ENCODE measurements at regions not wholly inside any gene's neighbourhood (a gene's known extent, or its start where the extent isn't known, plus 50 kb on each side); places are given as distances from the start of the nearest gene placed in this dataset.

- TF ChIP-seq CTCF (IDR thresholded peaks at IDR 0.05; ENCODE audit: low read length) (no peak), EZH2 (IDR thresholded peaks at IDR 0.05; ENCODE audit: borderline replicate concordance, low read length) (no peak)
Measured at GRCh38 chr18:68041327-68041726, 524.8 kb upstream of the DSEL start.

Data from OCI-LY1 (cell line).